HL-60 (cell line): ENCODE measurements at regions not wholly inside any gene's neighbourhood (a gene's known extent, or its start where the extent isn't known, plus 50 kb on each side); places are given as distances from the start of the nearest gene placed in this dataset.

Source experiments
- GABPA ChIP-seq: IDR thresholded peaks from 2 replicates; pipeline ENCODE4 v1.6.1; 2012; ENCODE audit warnings: low read depth
- POLR2AphosphoS5 ChIP-seq: IDR thresholded peaks from 2 replicates; pipeline ENCODE4 v1.6.1; 2012; ENCODE audit warnings: low read depth
- TF ChIP-seq, protein P1 (sequence below): IDR thresholded peaks from one replicate; pipeline ENCODE4 v1.5.1; 2011; ENCODE audit warnings: low read length, control low read depth, inconsistent platforms; ENCODE audit not compliant: insufficient read depth

DNA sequence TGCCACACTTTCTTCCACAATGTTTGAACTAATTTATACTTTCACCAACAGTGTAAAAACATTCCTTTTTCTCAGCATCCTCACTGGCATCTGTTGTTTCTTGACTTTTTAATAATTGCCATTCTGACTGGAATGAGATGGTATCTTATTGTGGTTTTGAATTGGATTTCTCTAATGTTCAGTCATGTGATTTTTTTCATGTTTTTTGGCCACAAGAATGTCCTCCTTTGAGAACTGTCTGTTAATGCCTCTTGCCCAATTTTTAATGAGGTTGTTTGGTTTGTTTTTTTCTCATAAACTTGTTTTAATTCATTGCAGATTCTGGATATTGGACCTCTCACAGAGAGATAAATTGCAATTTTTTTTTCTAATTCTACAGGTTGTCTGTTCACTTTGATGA, 1195.2 kb downstream of the TECRL start:
- TF ChIP-seq, protein P1, sequence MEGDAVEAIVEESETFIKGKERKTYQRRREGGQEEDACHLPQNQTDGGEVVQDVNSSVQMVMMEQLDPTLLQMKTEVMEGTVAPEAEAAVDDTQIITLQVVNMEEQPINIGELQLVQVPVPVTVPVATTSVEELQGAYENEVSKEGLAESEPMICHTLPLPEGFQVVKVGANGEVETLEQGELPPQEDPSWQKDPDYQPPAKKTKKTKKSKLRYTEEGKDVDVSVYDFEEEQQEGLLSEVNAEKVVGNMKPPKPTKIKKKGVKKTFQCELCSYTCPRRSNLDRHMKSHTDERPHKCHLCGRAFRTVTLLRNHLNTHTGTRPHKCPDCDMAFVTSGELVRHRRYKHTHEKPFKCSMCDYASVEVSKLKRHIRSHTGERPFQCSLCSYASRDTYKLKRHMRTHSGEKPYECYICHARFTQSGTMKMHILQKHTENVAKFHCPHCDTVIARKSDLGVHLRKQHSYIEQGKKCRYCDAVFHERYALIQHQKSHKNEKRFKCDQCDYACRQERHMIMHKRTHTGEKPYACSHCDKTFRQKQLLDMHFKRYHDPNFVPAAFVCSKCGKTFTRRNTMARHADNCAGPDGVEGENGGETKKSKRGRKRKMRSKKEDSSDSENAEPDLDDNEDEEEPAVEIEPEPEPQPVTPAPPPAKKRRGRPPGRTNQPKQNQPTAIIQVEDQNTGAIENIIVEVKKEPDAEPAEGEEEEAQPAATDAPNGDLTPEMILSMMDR = no peak
- TF ChIP-seq POLR2AphosphoS5 = no peak
- TF ChIP-seq GABPA = no peak
